Fibroblast of lung (primary cell): ENCODE measurements at regions not wholly inside any gene's neighbourhood (a gene's known extent, or its start where the extent isn't known, plus 50 kb on each side); places are given as distances from the start of the nearest gene placed in this dataset.
"Not testable (repeated sequence)": the region's sequence is repeated elsewhere in the genome, so short reads cannot be mapped to it uniquely, and the experiment has no call there.

Experiments
- DNase-seq, 2 donors: peaks; one replicate each; pipeline versions ENCODE4 v3.0.0 to v3.0.0-alpha.2; 2010; ENCODE audit warnings: low read depth in 2 of 2
- H2AFZ ChIP-seq: 2 replicates; pipeline ENCODE4 v1.5.1; 2012; ENCODE audit warnings: low read length, control low read depth, inconsistent platforms
- H3K27ac ChIP-seq: 2 replicates; pipeline ENCODE4 v1.5.1; 2011; ENCODE audit warnings: low read length, control low read depth; ENCODE audit not compliant: insufficient read depth
- H3K27me3 ChIP-seq: 2 replicates; pipeline ENCODE4 v1.5.1; 2011; ENCODE audit warnings: mild to moderate bottlenecking, low read length; ENCODE audit not compliant: control insufficient read depth, insufficient read depth
- H3K36me3 ChIP-seq: 2 replicates; pipeline ENCODE4 v1.5.1; 2011; ENCODE audit warnings: low read length; ENCODE audit not compliant: control insufficient read depth, insufficient read depth
- H3K4me1 ChIP-seq: 2 replicates; pipeline ENCODE4 v1.5.1; 2011; ENCODE audit warnings: low read length; ENCODE audit not compliant: control insufficient read depth, insufficient read depth; ENCODE audit errors: extremely low read depth
- H3K4me2 ChIP-seq: 2 replicates; pipeline ENCODE4 v1.5.1; 2011; ENCODE audit warnings: low read length, control low read depth; ENCODE audit not compliant: insufficient read depth; ENCODE audit errors: extremely low read depth
- H3K4me3 ChIP-seq, 4 experiments: fragments of 200-600 bp in 1 of 4; sonication (generic) in 1 of 4; replicated peaks in 1 of 4; 2 replicates each; pipeline ENCODE4 v1.5.1; 2011 to 2016; ENCODE audit warnings: low read length in 4 of 4, low read depth in 3 of 4, mild to moderate bottlenecking in 3 of 4, control low read depth in 2 of 4, inconsistent platforms in 1 of 4, mixed read lengths in 1 of 4; ENCODE audit not compliant: insufficient read depth in 1 of 4; ENCODE audit errors: control extremely low read depth in 1 of 4
- H3K79me2 ChIP-seq: 2 replicates; pipeline ENCODE4 v1.5.1; 2012; ENCODE audit warnings: mild to moderate bottlenecking, low read length, inconsistent platforms; ENCODE audit not compliant: control insufficient read depth, insufficient read depth
- H3K9ac ChIP-seq: 2 replicates; pipeline ENCODE4 v1.5.1; 2011; ENCODE audit warnings: mild to moderate bottlenecking, low read length, control low read depth; ENCODE audit not compliant: insufficient read depth
- H3K9me3 ChIP-seq: 2 replicates; pipeline ENCODE4 v1.5.1; 2012; ENCODE audit warnings: low read depth, low read length; ENCODE audit not compliant: control insufficient read depth, insufficient read depth
- H4K20me1 ChIP-seq: 2 replicates; pipeline ENCODE4 v1.5.1; 2011; ENCODE audit warnings: low read length; ENCODE audit not compliant: control insufficient read depth, insufficient read depth; ENCODE audit errors: extremely low read depth
- CTCF ChIP-seq, 2 donors: IDR thresholded peaks in 1 of 2; conservative IDR thresholded peaks in 1 of 2; 1 replicate in 1 of 2; 2 replicates in 1 of 2; pipeline ENCODE4 v1.5.1; 2011 to 2012; ENCODE audit warnings: low read length in 2 of 2, control low read depth in 1 of 2, inconsistent platforms in 1 of 2, low read depth in 1 of 2, mild to moderate bottlenecking in 1 of 2
- EZH2 ChIP-seq: IDR thresholded peaks from 2 replicates; pipeline ENCODE4 v1.5.1; 2012; ENCODE audit warnings: low read length, control low read depth, mild to moderate bottlenecking; ENCODE audit errors: missing control alignments

- no peak for DNase-seq
- no peak overlapping the region for H3K9ac ChIP-seq
- no peak for TF ChIP-seq EZH2
- no peak for TF ChIP-seq CTCF (conservative IDR thresholded peaks at IDR 0.05 in 1 of 2, IDR thresholded peaks at IDR 0.05 in 1 of 2; ENCODE audit: low read depth in 1 of 2, low read length in 2 of 2)
Observed at GRCh38 chr4:24352112-24352511, 232.2 kb downstream of the DHX15 start.

GRCh38 chr4:24349168-24349996, 235.0 kb downstream of the DHX15 start:
- H3K36me3 ChIP-seq, result not testable (repeated sequence)

More at GRCh38 chr4:24352112-24352511, 232.2 kb downstream of the DHX15 start:
- no peak overlapping the region for H3K27ac ChIP-seq
- H3K4me1 ChIP-seq, result no peaks in the 10 kb centered on the region
- no peaks in the 10 kb centered on the region for H3K36me3 ChIP-seq
- no peaks in the 10 kb centered on the region for H3K79me2 ChIP-seq
- H2AFZ ChIP-seq, result no peak overlapping the region
- H4K20me1 ChIP-seq, result no peaks in the 10 kb centered on the region
- H3K9me3 ChIP-seq, result no peaks in the 10 kb centered on the region
- no peak overlapping the region for H3K4me2 ChIP-seq
- H3K27me3 ChIP-seq, result no peaks in the 10 kb centered on the region
- no peak overlapping the region for H3K4me3 ChIP-seq

GRCh38 chr4:24339260-24339659, 245.1 kb downstream of the DHX15 start:
- Histone ChIP-seq H3K27ac (no peak overlapping the region), H3K79me2 (no peaks in the 10 kb centered on the region), H2AFZ (no peak overlapping the region), H3K4me3 (no peak overlapping the region), H3K9ac (no peak overlapping the region), H3K9me3 (no peaks in the 10 kb centered on the region), H3K4me2 (no peak overlapping the region), H4K20me1 (no peaks in the 10 kb centered on the region), H3K4me1 (no peaks in the 10 kb centered on the region), H3K27me3 (no peaks in the 10 kb centered on the region), H3K36me3 (no peaks in the 10 kb centered on the region)
- TF ChIP-seq EZH2 (no peak), CTCF (conservative IDR thresholded peaks at IDR 0.05 in 1 of 2, IDR thresholded peaks at IDR 0.05 in 1 of 2; ENCODE audit: low read depth in 1 of 2, low read length in 2 of 2) (no peak)
- no peak for DNase-seq

More at GRCh38 chr4:24349168-24349996, 235.0 kb downstream of the DHX15 start:
- not testable (repeated sequence) for H3K4me1 ChIP-seq, H2AFZ ChIP-seq, H3K9ac ChIP-seq, H3K27me3 ChIP-seq, H3K4me3 ChIP-seq, DNase-seq, H3K4me2 ChIP-seq, H3K79me2 ChIP-seq, H3K9me3 ChIP-seq, H4K20me1 ChIP-seq, H3K27ac ChIP-seq
